GM12878 (cell line): ENCODE measurements at regions not wholly inside any gene's neighbourhood (a gene's known extent, or its start where the extent isn't known, plus 50 kb on each side); places are given as distances from the start of the nearest gene placed in this dataset.

Experiments used
- ZNF592 ChIP-seq: fragments of 450-650 bp; IDR thresholded peaks from 2 replicates; pipeline ENCODE4 v1.6.1; 2017; ENCODE audit warnings: mild to moderate bottlenecking, moderate library complexity
- TF ChIP-seq, protein P1 (sequence below): fragments of 450-650 bp; IDR thresholded peaks from 2 replicates; pipeline ENCODE4 v1.6.1; 2018; ENCODE audit warnings: mild to moderate bottlenecking, low read depth, moderate library complexity; ENCODE audit not compliant: partially characterized antibody
- TF ChIP-seq, protein P2 (sequence below): IDR thresholded peaks from 2 replicates; pipeline ENCODE4 v1.6.1; 2012; ENCODE audit warnings: low read depth, low read length, improper control_type of control experiment

- TF ChIP-seq, protein P1, sequence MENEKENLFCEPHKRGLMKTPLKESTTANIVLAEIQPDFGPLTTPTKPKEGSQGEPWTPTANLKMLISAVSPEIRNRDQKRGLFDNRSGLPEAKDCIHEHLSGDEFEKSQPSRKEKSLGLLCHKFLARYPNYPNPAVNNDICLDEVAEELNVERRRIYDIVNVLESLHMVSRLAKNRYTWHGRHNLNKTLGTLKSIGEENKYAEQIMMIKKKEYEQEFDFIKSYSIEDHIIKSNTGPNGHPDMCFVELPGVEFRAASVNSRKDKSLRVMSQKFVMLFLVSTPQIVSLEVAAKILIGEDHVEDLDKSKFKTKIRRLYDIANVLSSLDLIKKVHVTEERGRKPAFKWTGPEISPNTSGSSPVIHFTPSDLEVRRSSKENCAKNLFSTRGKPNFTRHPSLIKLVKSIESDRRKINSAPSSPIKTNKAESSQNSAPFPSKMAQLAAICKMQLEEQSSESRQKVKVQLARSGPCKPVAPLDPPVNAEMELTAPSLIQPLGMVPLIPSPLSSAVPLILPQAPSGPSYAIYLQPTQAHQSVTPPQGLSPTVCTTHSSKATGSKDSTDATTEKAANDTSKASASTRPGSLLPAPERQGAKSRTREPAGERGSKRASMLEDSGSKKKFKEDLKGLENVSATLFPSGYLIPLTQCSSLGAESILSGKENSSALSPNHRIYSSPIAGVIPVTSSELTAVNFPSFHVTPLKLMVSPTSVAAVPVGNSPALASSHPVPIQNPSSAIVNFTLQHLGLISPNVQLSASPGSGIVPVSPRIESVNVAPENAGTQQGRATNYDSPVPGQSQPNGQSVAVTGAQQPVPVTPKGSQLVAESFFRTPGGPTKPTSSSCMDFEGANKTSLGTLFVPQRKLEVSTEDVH, result no peak
- no peak for TF ChIP-seq ZNF592
- TF ChIP-seq, protein P2, sequence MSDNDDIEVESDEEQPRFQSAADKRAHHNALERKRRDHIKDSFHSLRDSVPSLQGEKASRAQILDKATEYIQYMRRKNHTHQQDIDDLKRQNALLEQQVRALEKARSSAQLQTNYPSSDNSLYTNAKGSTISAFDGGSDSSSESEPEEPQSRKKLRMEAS, result no peak
Measured at GRCh38 chr11:26227883-26228502, 103.9 kb upstream of the ANO3 start (continued).
